Heart right ventricle (tissue), 16 donors: ENCODE measurements at regions not wholly inside any gene's neighbourhood (a gene's known extent, or its start where the extent isn't known, plus 50 kb on each side); places are given as distances from the start of the nearest gene placed in this dataset.

Source experiments
- ATAC-seq, 8 donors: fragments of 200-7000 bp; cut with Tn5 transposase; one replicate each; pipeline ENCODE4 v1.9.1; 2020; ENCODE audit warnings: mild to moderate bottlenecking in 8 of 8, moderate library complexity in 8 of 8, moderate number of reproducible peaks in 1 of 8
- DNase-seq, 2 donors: peaks; one replicate each; pipeline ENCODE4 v3.0.0-alpha.2; 2020
- H3K27ac ChIP-seq, 10 donors: fragments of 200-600 bp; sonication (generic) in 2 of 10; one replicate each; pipeline versions ENCODE4 v1.5.0 to v1.8.0; 2020 to 2022; ENCODE audit warnings: mild to moderate bottlenecking in 3 of 10
- H3K27me3 ChIP-seq, 7 donors: fragments of 200-600 bp; one replicate each; pipeline ENCODE4 v1.8.0; 2021 to 2022; ENCODE audit warnings: mild to moderate bottlenecking in 2 of 7
- H3K36me3 ChIP-seq, 9 donors: fragments of 200-600 bp; sonication (generic) in 1 of 9; one replicate each; pipeline versions ENCODE4 v1.5.0 to v1.8.0; 2020 to 2022; ENCODE audit warnings: mild to moderate bottlenecking in 2 of 9
- H3K4me1 ChIP-seq, 9 donors: fragments of 200-600 bp; sonication (generic) in 1 of 9; one replicate each; pipeline versions ENCODE4 v1.5.0 to v1.8.0; 2020 to 2022; ENCODE audit warnings: mild to moderate bottlenecking in 4 of 9
- H3K4me3 ChIP-seq, 10 donors: fragments of 200-600 bp; sonication (generic) in 2 of 10; one replicate each; pipeline versions ENCODE4 v1.5.0 to v1.8.0; 2020 to 2022; ENCODE audit warnings: mild to moderate bottlenecking in 7 of 10, moderate library complexity in 2 of 10
- H3K9me3 ChIP-seq, 11 donors: fragments of 200-600 bp in 10 of 11; sonication (generic) in 2 of 11; one replicate each; pipeline versions ENCODE4 v1.5.0 to v1.8.0; 2013 to 2022; ENCODE audit warnings: mild to moderate bottlenecking in 2 of 11, control low read depth in 1 of 11, moderate library complexity in 1 of 11
- CTCF ChIP-seq, 9 donors: fragments of 200-600 bp; sonication (generic) in 2 of 9; IDR thresholded peaks; one replicate each; pipeline versions ENCODE4 v1.5.0 to v1.8.0; 2021 to 2022; ENCODE audit warnings: antibody characterized with exemption in 9 of 9, mild to moderate bottlenecking in 5 of 9, moderate library complexity in 1 of 9
- WGBS, 2 donors: extraction: QIAGEN DNeasy Blood & Tissue Kit; methylation state at CpG; one replicate each; pipeline ENCODE4 v1.1.7; 2013; ENCODE audit warnings: inconsistent platforms in 1 of 2; 5-methylcytosine and 5-hydroxymethylcytosine counted together
- intact Hi-C, 10 donors: fragments of 100-400 bp; cut with DNase I; formaldehyde crosslinking; loops; one replicate each; pipeline versions ENCODE4 v1.11.1 to v1.14.2; 2022
- donor health status: Arrhythmogenic right ventricular cardiomyopathy.
- donor health status: ischemic (EF 13 %, LVEDD 7.1; RV severe dilation, severe dysfunction).
- donor health status: healthy with polysubstance abuse.
- donor health status: DM: no; HTN: yes; CAD: no.
- donor health status: DM: no; HTN: no; CAD: no.
- donor health status: ischemic (EF 25% LVEDD 6.9; RV normal size, moderate dysfunction).
- donor health status: ischemic (EF 25% LVEDD 5.7; RV mildly dilated, moderate dysfunction).
- donor health status: healthy.
- donor health status: DM: yes; HTN: yes; CAD: no.
- donor health status: Ischemic cardiomyopathy.
- donor health status: ischemic (EF 35%, LVEDD 5.7; RV mildly dilated, moderate dysfunction).
- donor health status: nonischemic (EF 11% LVEDD 7.7; RV severe dilation, severe dysfunction).
- donor health status: DM: yes; HTN: yes; CAD: no.
- donor health status: PGD.
- donor health status: ischemic (EF 29% LVEDD 5.4; RV normal size, mild dysfunction).
- donor health status: nonischemic (EF 23%, LVEDD 6.1; RV moderate dilation, normal function).

- no peak overlapping the region for H3K27ac ChIP-seq
- no peak for TF ChIP-seq CTCF (IDR thresholded peaks at IDR 0.05)
- 89 to 93% methylated on average over 2 of the region's 2 CpGs for WGBS, 2 donors
Measured at GRCh38 chr18:37672001-37672400, 106.4 kb upstream of the CELF4 start.

GRCh38 chr18:37671530-37671929 lies 105.9 kb upstream of the CELF4 start:
- Histone ChIP-seq H3K4me1 (no peaks in the 10 kb centered on the region), H3K27me3 (peaks cover 0 to 4% (median 0%) of the 10 kb centered on the region in 7 donors), H3K27ac (no peak overlapping the region), H3K36me3 (no peaks in the 10 kb centered on the region), H3K9me3 (peaks cover 0 to 14% (median 0%) of the 10 kb centered on the region in 11 donors), H3K4me3 (no peak overlapping the region)
- no peak for TF ChIP-seq CTCF (IDR thresholded peaks at IDR 0.05)
- DNase-seq = no peak
- ATAC-seq = no peak
- intact Hi-C loops = no loop called here
- WGBS, 2 donors = 86 to 89% methylated on average over 6 of the region's 6 CpGs

More at GRCh38 chr18:37672001-37672400, 106.4 kb upstream of the CELF4 start:
- Histone ChIP-seq H3K4me3 (no peak overlapping the region), H3K9me3 (peaks cover 0 to 14% (median 0%) of the 10 kb centered on the region in 11 donors), H3K36me3 (no peaks in the 10 kb centered on the region), H3K4me1 (no peaks in the 10 kb centered on the region), H3K27me3 (peaks cover 0 to 4% (median 0%) of the 10 kb centered on the region in 7 donors)
- no peak for ATAC-seq
- no peak for DNase-seq
- intact Hi-C loops = no loop called here

- Histone ChIP-seq H3K9me3 (peaks cover 0 to 11% (median 0%) of the 10 kb centered on the region in 11 donors), H3K27me3 (peaks cover 0 to 4% (median 0%) of the 10 kb centered on the region in 7 donors), H3K4me3 (no peak overlapping the region), H3K4me1 (no peaks in the 10 kb centered on the region), H3K27ac (no peak overlapping the region), H3K36me3 (no peaks in the 10 kb centered on the region)
- no peak for DNase-seq
- no peak for ATAC-seq
- intact Hi-C loops = no loop called here
- TF ChIP-seq CTCF (IDR thresholded peaks at IDR 0.05) = no peak
- WGBS, 2 donors = 96% methylated on average over 14 of the region's 14 CpGs
Measured at GRCh38 chr18:37671119-37671518, 105.5 kb upstream of the CELF4 start.

GRCh38 chr18:37669991-37670534 lies 104.5 kb upstream of the CELF4 start:
- TF ChIP-seq CTCF (IDR thresholded peaks at IDR 0.05) = no peak
- H3K9me3 ChIP-seq = peaks cover 0 to under 1% (median 0%) of the 10 kb centered on the region in 11 donors
- no peaks in the 10 kb centered on the region for H3K36me3 ChIP-seq
- H3K4me3 ChIP-seq = no peak overlapping the region
- 93 to 94% methylated on average over 17 of the region's 17 CpGs for WGBS, 2 donors
- no peak overlapping the region for H3K27ac ChIP-seq
- intact Hi-C loops = no loop called here
- DNase-seq (no peak), ATAC-seq (no peak)
- H3K4me1 ChIP-seq = no peaks in the 10 kb centered on the region
- peaks cover 0 to 4% (median 0%) of the 10 kb centered on the region in 7 donors for H3K27me3 ChIP-seq
